Activated B cell treated with CpG ODN at 0.5 μM for 24 hours (primary cell): ENCODE measurements at regions not wholly inside any gene's neighbourhood (a gene's known extent, or its start where the extent isn't known, plus 50 kb on each side); places are given as distances from the start of the nearest gene placed in this dataset.

Experiments used
- ATAC-seq: fragments of 200-7000 bp; cut with Tn5 transposase; one replicate; pipeline ENCODE4 v1.10.0; 2021; ENCODE audit warnings: low read depth, mild to moderate bottlenecking, moderate library complexity
- CTCF ChIA-PET: fragments of 350-600 bp; sonication (Branson Sonifier 250); formaldehyde crosslinking; loops from one replicate; lab custom pipeline; 2021; ENCODE audit warnings: antibody characterized with exemption; lab: Charles Lee
- POLR2A ChIA-PET: fragments of 350-600 bp; sonication (Branson Sonifier 250); formaldehyde crosslinking; loops from one replicate; lab custom pipeline; 2021; ENCODE audit warnings: antibody characterized with exemption; lab: Charles Lee
- DNase-seq: peaks from one replicate; pipeline ENCODE4 v3.0.0; 2022
- H3K27ac Mint-ChIP-seq: one replicate; pipeline ENCODE4 v1.8.0; 2020; ENCODE audit warnings: mixed read lengths
- H3K27me3 Mint-ChIP-seq: one replicate; pipeline ENCODE4 v1.8.0; 2021; ENCODE audit warnings: mixed read lengths
- H3K36me3 Mint-ChIP-seq: one replicate; pipeline ENCODE4 v1.8.0; 2021; ENCODE audit warnings: low read depth, mixed read lengths
- H3K4me1 Mint-ChIP-seq: one replicate; pipeline ENCODE4 v1.8.0; 2021; ENCODE audit warnings: mixed read lengths
- H3K4me3 Mint-ChIP-seq: one replicate; pipeline ENCODE4 v1.8.0; 2020; ENCODE audit warnings: mild to moderate bottlenecking, mixed read lengths
- H3K9me3 Mint-ChIP-seq: one replicate; pipeline ENCODE4 v1.8.0; 2020; ENCODE audit warnings: mixed read lengths
- intact Hi-C: fragments of 100-400 bp; cut with micrococcal nuclease; formaldehyde crosslinking; loops from one replicate; pipeline ENCODE4 v1.15.1; 2024
- TF ChIP-seq, protein P1 (sequence below): fragments of 200-600 bp; IDR thresholded peaks from one replicate; pipeline ENCODE4 v1.8.0; 2022; ENCODE audit warnings: antibody characterized with exemption, mild to moderate bottlenecking

DNA sequence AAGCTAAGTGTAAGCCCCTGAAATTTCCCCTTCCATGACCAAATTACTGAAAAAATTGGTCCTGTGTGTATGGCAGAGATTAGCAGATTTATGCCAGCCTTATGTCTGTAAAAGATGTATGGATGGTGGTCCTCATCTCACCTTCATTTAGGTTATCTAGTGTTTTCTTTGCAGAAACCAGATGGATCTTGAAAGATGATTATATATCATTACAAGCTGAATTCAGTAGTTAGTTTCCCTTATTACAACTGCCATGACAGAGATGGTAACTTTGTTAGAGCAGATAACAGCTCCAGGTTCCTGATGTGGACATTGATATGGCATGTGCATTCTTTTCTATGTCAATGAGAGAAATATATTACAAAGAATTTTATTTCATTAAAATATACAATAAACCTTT is 1403.2 kb upstream of the CDH6 start:
- no peak overlapping the region for H3K4me3 Mint-ChIP-seq
- DNase-seq: no peak
- TF ChIP-seq, protein P1, sequence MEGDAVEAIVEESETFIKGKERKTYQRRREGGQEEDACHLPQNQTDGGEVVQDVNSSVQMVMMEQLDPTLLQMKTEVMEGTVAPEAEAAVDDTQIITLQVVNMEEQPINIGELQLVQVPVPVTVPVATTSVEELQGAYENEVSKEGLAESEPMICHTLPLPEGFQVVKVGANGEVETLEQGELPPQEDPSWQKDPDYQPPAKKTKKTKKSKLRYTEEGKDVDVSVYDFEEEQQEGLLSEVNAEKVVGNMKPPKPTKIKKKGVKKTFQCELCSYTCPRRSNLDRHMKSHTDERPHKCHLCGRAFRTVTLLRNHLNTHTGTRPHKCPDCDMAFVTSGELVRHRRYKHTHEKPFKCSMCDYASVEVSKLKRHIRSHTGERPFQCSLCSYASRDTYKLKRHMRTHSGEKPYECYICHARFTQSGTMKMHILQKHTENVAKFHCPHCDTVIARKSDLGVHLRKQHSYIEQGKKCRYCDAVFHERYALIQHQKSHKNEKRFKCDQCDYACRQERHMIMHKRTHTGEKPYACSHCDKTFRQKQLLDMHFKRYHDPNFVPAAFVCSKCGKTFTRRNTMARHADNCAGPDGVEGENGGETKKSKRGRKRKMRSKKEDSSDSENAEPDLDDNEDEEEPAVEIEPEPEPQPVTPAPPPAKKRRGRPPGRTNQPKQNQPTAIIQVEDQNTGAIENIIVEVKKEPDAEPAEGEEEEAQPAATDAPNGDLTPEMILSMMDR: no peak
- POLR2A ChIA-PET: no interaction called here
- H3K27me3 Mint-ChIP-seq: no peaks in the 10 kb centered on the region
- H3K36me3 Mint-ChIP-seq: no peaks in the 10 kb centered on the region
- CTCF ChIA-PET: no interaction called here
- H3K9me3 Mint-ChIP-seq: peaks cover 9% of the 10 kb centered on the region
- no peak for ATAC-seq
- H3K4me1 Mint-ChIP-seq: no peaks in the 10 kb centered on the region
- no peak overlapping the region for H3K27ac Mint-ChIP-seq
- intact Hi-C loops: no loop called here

DNA sequence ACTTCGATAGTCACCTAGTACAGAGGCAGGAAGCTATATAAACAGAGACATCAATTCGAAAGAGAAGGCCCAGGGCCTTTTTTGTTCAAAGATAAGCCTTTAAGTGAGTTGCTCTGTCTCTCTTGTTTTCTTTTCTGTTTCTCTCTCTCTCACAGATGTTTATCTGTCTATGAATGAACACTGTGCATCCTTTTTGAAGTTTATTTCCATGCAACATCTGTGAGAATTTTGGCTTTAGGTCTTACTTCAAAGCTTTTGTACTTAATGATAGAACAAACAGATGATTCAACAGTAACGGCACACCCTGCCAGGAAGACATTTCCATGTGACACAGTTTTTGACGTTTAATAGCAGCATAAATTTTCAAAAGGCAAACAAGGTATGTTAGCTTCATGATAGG is 1413.1 kb upstream of the CDH6 start:
- Mint-ChIP-seq H3K36me3 (no peaks in the 10 kb centered on the region), H3K27me3 (no peaks in the 10 kb centered on the region), H3K4me3 (no peak overlapping the region), H3K27ac (no peak overlapping the region), H3K4me1 (no peaks in the 10 kb centered on the region), H3K9me3 (no peaks in the 10 kb centered on the region)
- TF ChIP-seq, protein P1: no peak
- DNase-seq (no peak), ATAC-seq (no peak)
- ChIA-PET POLR2A (no interaction called here), CTCF (no interaction called here)
- intact Hi-C loops: no loop called here

DNA sequence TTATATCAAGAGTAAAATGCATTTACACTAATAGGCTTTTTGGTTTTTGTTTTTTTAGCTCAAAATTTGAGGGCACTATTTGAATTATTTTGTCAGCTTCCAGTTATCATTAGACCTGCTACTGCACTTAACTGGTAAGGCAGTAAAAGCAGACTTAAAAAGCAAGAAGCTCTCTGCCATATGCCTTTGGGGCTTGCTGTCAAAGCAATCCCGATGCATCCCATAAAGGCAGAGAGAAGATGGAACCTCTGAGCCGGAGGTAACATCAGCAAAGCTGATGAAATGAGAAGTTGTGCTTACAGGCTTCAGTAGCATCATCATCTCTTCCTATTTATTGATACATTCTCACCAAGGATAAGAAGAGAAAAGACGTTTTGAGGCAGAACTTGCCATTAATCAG is 1414.3 kb upstream of the CDH6 start:
- ChIA-PET POLR2A (no interaction called here), CTCF (no interaction called here)
- no peak for ATAC-seq
- no peaks in the 10 kb centered on the region for H3K4me1 Mint-ChIP-seq
- H3K36me3 Mint-ChIP-seq: no peaks in the 10 kb centered on the region
- no peak overlapping the region for H3K4me3 Mint-ChIP-seq
- no peak for DNase-seq
- no peak overlapping the region for H3K27ac Mint-ChIP-seq
- intact Hi-C loops: no loop called here
- no peaks in the 10 kb centered on the region for H3K27me3 Mint-ChIP-seq
- H3K9me3 Mint-ChIP-seq: no peaks in the 10 kb centered on the region
- TF ChIP-seq, protein P1: no peak

DNA sequence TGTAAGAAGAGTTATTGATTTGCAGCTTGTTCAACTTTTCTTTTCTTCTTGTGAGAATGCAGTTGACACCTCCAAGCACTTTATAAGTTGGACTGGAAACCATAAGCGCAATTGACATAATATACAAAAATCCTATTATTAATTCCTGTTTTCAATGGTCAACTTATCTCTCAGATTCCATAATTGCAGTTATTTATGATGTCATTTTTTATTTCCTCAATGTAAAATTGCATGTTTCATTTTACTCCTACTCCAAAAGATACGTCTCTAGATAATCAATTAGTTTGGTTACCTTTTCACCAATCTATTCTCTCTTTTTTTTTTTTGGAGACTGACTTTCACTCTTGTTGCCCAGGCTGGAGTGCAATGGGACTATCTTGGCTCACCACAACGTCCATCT is 1416.1 kb upstream of the CDH6 start:
- ATAC-seq (no peak), DNase-seq (no peak)
- H3K36me3 Mint-ChIP-seq: no peaks in the 10 kb centered on the region
- H3K27me3 Mint-ChIP-seq: no peaks in the 10 kb centered on the region
- CTCF ChIA-PET: no interaction called here
- H3K27ac Mint-ChIP-seq: no peak overlapping the region
- H3K4me3 Mint-ChIP-seq: no peak overlapping the region
- TF ChIP-seq, protein P1: no peak
- POLR2A ChIA-PET: no interaction called here
- no peaks in the 10 kb centered on the region for H3K4me1 Mint-ChIP-seq
- no peaks in the 10 kb centered on the region for H3K9me3 Mint-ChIP-seq
- intact Hi-C loops: no loop called here

DNA sequence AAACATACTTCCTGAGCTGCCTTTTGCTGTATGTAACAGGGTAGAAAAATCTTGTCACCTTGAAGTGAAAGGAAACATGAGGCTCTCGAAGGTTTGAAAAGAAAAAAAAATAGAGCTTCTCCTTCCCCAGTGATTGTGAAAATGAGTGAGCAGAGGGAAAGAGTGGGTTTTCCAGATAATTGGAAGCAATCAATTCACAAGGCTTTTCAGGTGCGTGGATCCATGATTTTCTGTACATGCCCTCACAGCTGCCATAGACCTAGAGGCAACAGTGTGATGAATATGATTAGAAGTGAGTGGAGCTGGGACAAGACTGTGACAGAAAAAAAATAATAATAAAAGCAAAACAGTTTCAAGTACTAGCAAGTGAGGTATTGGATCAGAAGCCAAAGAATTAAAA is 1422.5 kb upstream of the CDH6 start:
- TF ChIP-seq, protein P1: no peak
- no peaks in the 10 kb centered on the region for H3K36me3 Mint-ChIP-seq
- CTCF ChIA-PET: no interaction called here

More for the DNA sequence above, 1422.5 kb upstream of the CDH6 start:
- no peak for DNase-seq
- no peak for ATAC-seq
- POLR2A ChIA-PET: no interaction called here
- Mint-ChIP-seq H3K4me3 (no peak overlapping the region), H3K27ac (no peak overlapping the region), H3K4me1 (no peaks in the 10 kb centered on the region), H3K9me3 (peaks cover 6% of the 10 kb centered on the region), H3K27me3 (no peaks in the 10 kb centered on the region)
- intact Hi-C loops: no loop called here
